IMR-90 (cell line): ENCODE measurements at regions not wholly inside any gene's neighbourhood (a gene's known extent, or its start where the extent isn't known, plus 50 kb on each side); places are given as distances from the start of the nearest gene placed in this dataset.
"Not testable (repeated sequence)": the region's sequence is repeated elsewhere in the genome, so short reads cannot be mapped to it uniquely, and the experiment has no call there.

Experiments
- ATAC-seq: fragments of 200-7000 bp; cut with Tn5 transposase; 2 replicates; pipeline ENCODE4 v1.9.1; 2020; ENCODE audit warnings: low read depth, mild to moderate bottlenecking, moderate library complexity
- BruUV-seq: library from RNA; stranded (reverse); fragments of 400-500 nt; replicated peaks from 2 replicates; lab custom pipeline; 2021; lab: Mats Ljungman, UMichigan
- CTCF ChIA-PET: fragments of 300-600 bp; formaldehyde crosslinking; extraction: SDS; loops from one replicate; lab custom pipeline; 2021; ENCODE audit warnings: antibody characterized with exemption; lab: Yijun Ruan, JAX
- POLR2A ChIA-PET: fragments of 300-600 bp; sonication (Branson Sonifier 250); formaldehyde crosslinking; loops from one replicate; lab custom pipeline; 2022; ENCODE audit warnings: antibody characterized with exemption; ENCODE audit not compliant: unreplicated experiment; lab: Charles Lee
- DNase-seq: peaks from one replicate; pipeline ENCODE4 v3.0.0; 2013
- H2AFZ ChIP-seq: replicated peaks from 2 replicates; pipeline ENCODE3; 2013; ENCODE audit warnings: low read length, mild to moderate bottlenecking; ENCODE audit not compliant: poor library complexity
- H2AK5ac ChIP-seq: 2 replicates; pipeline ENCODE4 v1.6.1; 2013; ENCODE audit warnings: low read depth, low read length, inconsistent platforms
- H2AK9ac ChIP-seq: replicated peaks from 2 replicates; pipeline ENCODE3; 2013; ENCODE audit warnings: mild to moderate bottlenecking, low read depth, low read length, moderate library complexity; ENCODE audit not compliant: poor library complexity
- H2BK120ac ChIP-seq: 2 replicates; pipeline ENCODE4 v1.6.1; 2013; ENCODE audit warnings: low read depth, low read length, inconsistent platforms
- H2BK15ac ChIP-seq: 3 replicates; pipeline ENCODE4 v1.6.1; 2013; ENCODE audit warnings: low read depth, low read length, inconsistent platforms
- H2BK20ac ChIP-seq: 2 replicates; pipeline ENCODE4 v1.6.1; 2013; ENCODE audit warnings: low read depth, mild to moderate bottlenecking, inconsistent platforms, low read length, moderate library complexity
- H2BK5ac ChIP-seq: 2 replicates; pipeline ENCODE4 v1.6.1; 2013; ENCODE audit warnings: mild to moderate bottlenecking, low read depth, low read length, inconsistent platforms; ENCODE audit not compliant: poor library complexity, severe bottlenecking
- H3K14ac ChIP-seq: replicated peaks from 2 replicates; pipeline ENCODE4 v1.6.1; 2013; ENCODE audit warnings: low read depth, low read length, inconsistent platforms
- H3K18ac ChIP-seq: 2 replicates; pipeline ENCODE4 v1.6.1; 2013; ENCODE audit warnings: low read depth, low read length, control low read depth
- H3K23ac ChIP-seq: 2 replicates; pipeline ENCODE4 v1.6.1; 2013; ENCODE audit warnings: low read depth, low read length, inconsistent platforms
- H3K27ac ChIP-seq: 2 replicates; pipeline ENCODE4 v1.5.1; 2013; ENCODE audit warnings: mild to moderate bottlenecking, control low read depth, low read length; ENCODE audit not compliant: insufficient read depth
- H3K27me3 ChIP-seq: 2 replicates; pipeline ENCODE4 v1.6.1; 2013; ENCODE audit warnings: low read length; ENCODE audit not compliant: control insufficient read depth, insufficient read depth
- H3K36me3 ChIP-seq: 2 replicates; pipeline ENCODE4 v1.6.1; 2013; ENCODE audit warnings: low read length, mixed read lengths; ENCODE audit not compliant: control insufficient read depth, insufficient read depth
- H3K4ac ChIP-seq: 2 replicates; pipeline ENCODE4 v1.6.1; 2013; ENCODE audit warnings: low read depth, low read length, inconsistent platforms
- H3K4me1 ChIP-seq: 2 replicates; pipeline ENCODE4 v1.6.1; 2013; ENCODE audit warnings: low read length, mixed read lengths; ENCODE audit not compliant: control insufficient read depth, insufficient read depth
- H3K4me2 ChIP-seq: 2 replicates; pipeline ENCODE4 v1.6.1; 2013; ENCODE audit warnings: low read depth, mild to moderate bottlenecking, control low read depth, low read length, moderate library complexity
- H3K4me3 ChIP-seq: 2 replicates; pipeline ENCODE4 v1.5.1; 2013; ENCODE audit warnings: low read depth, mild to moderate bottlenecking, control low read depth, low read length, moderate library complexity; ENCODE audit not compliant: insufficient read depth
- H3K56ac ChIP-seq: 2 replicates; pipeline ENCODE4 v1.6.1; 2013; ENCODE audit warnings: low read length, inconsistent platforms; ENCODE audit not compliant: insufficient read depth; ENCODE audit errors: extremely low read depth
- H3K79me1 ChIP-seq, 2 experiments: 2 replicates each; pipeline ENCODE4 v1.6.1; 2013; ENCODE audit warnings: low read length in 2 of 2, inconsistent platforms in 1 of 2, low read depth in 1 of 2
- H3K9ac ChIP-seq: 2 replicates; pipeline ENCODE4 v1.6.1; 2013; ENCODE audit warnings: low read depth, low read length, control low read depth
- H3K9me1 ChIP-seq: 2 replicates; pipeline ENCODE4 v1.6.1; 2013; ENCODE audit warnings: low read length, inconsistent platforms; ENCODE audit not compliant: insufficient read depth
- H3K9me3 ChIP-seq: 2 replicates; pipeline ENCODE4 v1.6.1; 2013; ENCODE audit warnings: low read length; ENCODE audit not compliant: control insufficient read depth, insufficient read depth
- H4K20me1 ChIP-seq: 2 replicates; pipeline ENCODE4 v1.6.1; 2013; ENCODE audit warnings: low read length, inconsistent platforms; ENCODE audit not compliant: insufficient read depth
- H4K5ac ChIP-seq: 2 replicates; pipeline ENCODE4 v1.6.1; 2013; ENCODE audit warnings: mild to moderate bottlenecking, low read depth, low read length, control low read depth
- H4K8ac ChIP-seq, 2 experiments: 2 replicates each; pipeline ENCODE4 v1.6.1; 2013; ENCODE audit warnings: low read depth in 2 of 2, low read length in 2 of 2, control low read depth in 1 of 2, inconsistent platforms in 1 of 2
- H4K91ac ChIP-seq: 2 replicates; pipeline ENCODE4 v1.6.1; 2013; ENCODE audit warnings: low read depth, low read length, inconsistent platforms; ENCODE audit not compliant: insufficient read depth
- CTCF ChIP-seq: conservative IDR thresholded peaks from 2 replicates; pipeline ENCODE4 v1.5.1; 2012; ENCODE audit warnings: mild to moderate bottlenecking, low read depth, low read length, improper control_type of control experiment
- NFE2L2 ChIP-seq: fragments of 150-350 bp; IDR thresholded peaks from 2 replicates; pipeline ENCODE4 v1.6.1; 2016; ENCODE audit warnings: low read depth, mild to moderate bottlenecking, low read length
- WGBS, 2 experiments: methylation state at CpG; one replicate each; pipeline versions ENCODE4 v1.1.5 to v1.1.7; 2013; ENCODE audit warnings: missing lambda C conversion rate in 2 of 2; ENCODE audit not compliant: insufficient read length in 1 of 2; ENCODE audit errors: extremely low coverage in 2 of 2; 5-methylcytosine and 5-hydroxymethylcytosine counted together
- dilution Hi-C: fragments of 300-500 bp; cut with HindIII; formaldehyde crosslinking; loops from one replicate; pipeline ENCODE4 v1.14.3; 2018; ENCODE audit warnings: low sequenced_read_pairs; ENCODE audit not compliant: unreplicated experiment
- in situ Hi-C: fragments of 300-500 bp; cut with MboI; formaldehyde crosslinking; loops from 3 replicates; pipeline ENCODE4 v1.14.3; 2019; ENCODE audit warnings: low sequenced_read_pairs, inconsistent platforms, mixed read lengths
- intact Hi-C: fragments of 100-400 bp; cut with micrococcal nuclease; formaldehyde crosslinking; loops from 2 replicates; pipeline ENCODE4 v1.10.0; 2022

- CTCF ChIA-PET, result no interaction called here
Observed at GRCh38 chr21:35801391-35801790, 258.9 kb downstream of the SETD4 start.

GRCh38 chr21:35800796-35801385 is 259.4 kb downstream of the SETD4 start:
- H3K9me3 ChIP-seq, dilution Hi-C loops, H2BK120ac ChIP-seq, DNase-seq, H2BK20ac ChIP-seq, H2BK5ac ChIP-seq, H4K91ac ChIP-seq, BruUV-seq, H2BK15ac ChIP-seq, H3K23ac ChIP-seq, H3K4me2 ChIP-seq, H3K9ac ChIP-seq, H2AK9ac ChIP-seq, POLR2A ChIA-PET, H3K18ac ChIP-seq, H3K56ac ChIP-seq, ATAC-seq, CTCF ChIA-PET, H3K4me3 ChIP-seq, H3K14ac ChIP-seq, H3K9me1 ChIP-seq, H3K4ac ChIP-seq, H4K8ac ChIP-seq, H3K4me1 ChIP-seq, H3K36me3 ChIP-seq, H3K79me1 ChIP-seq, H4K20me1 ChIP-seq, H3K27ac ChIP-seq, H3K27me3 ChIP-seq, H2AK5ac ChIP-seq, intact Hi-C loops, H4K5ac ChIP-seq, H2AFZ ChIP-seq, in situ Hi-C loops: not testable (repeated sequence)
- 91% methylated on average over 5 of the region's 9 CpGs; no CpG with 5 or more reads in 1 of the 2 experiments for WGBS, 2 experiments

More at GRCh38 chr21:35801391-35801790, 258.9 kb downstream of the SETD4 start:
- no peak overlapping the region for H2BK20ac ChIP-seq
- no peak overlapping the region for H3K18ac ChIP-seq
- intact Hi-C loops (no loop called here), in situ Hi-C loops (no loop called here), dilution Hi-C loops (no loop called here)
- no peak overlapping the region for H4K8ac ChIP-seq
- H2AFZ ChIP-seq, result no peak overlapping the region
- no peaks in the 10 kb centered on the region for H4K20me1 ChIP-seq
- POLR2A ChIA-PET, result no interaction called here
- no TSS peak for BruUV-seq
- no peak overlapping the region for H3K4me2 ChIP-seq
- H3K9ac ChIP-seq, result no peak overlapping the region
- H2AK5ac ChIP-seq, result no peak overlapping the region
- no peak overlapping the region for H4K5ac ChIP-seq
- ATAC-seq (no peak), DNase-seq (no peak)
- H4K91ac ChIP-seq, result no peak overlapping the region
- no peak overlapping the region for H3K4ac ChIP-seq
- no peak overlapping the region for H2BK120ac ChIP-seq
- H3K27me3 ChIP-seq, result no peaks in the 10 kb centered on the region
- no peak overlapping the region for H3K56ac ChIP-seq
- H3K27ac ChIP-seq, result no peak overlapping the region
- H3K9me1 ChIP-seq, result no peaks in the 10 kb centered on the region; the same call in 1 of the 2 replicates
- H3K9me3 ChIP-seq, result no peaks in the 10 kb centered on the region
- H3K14ac ChIP-seq, result no peak overlapping the region
- no peak overlapping the region for H2BK15ac ChIP-seq
- H2BK5ac ChIP-seq, result no peak overlapping the region
- H3K23ac ChIP-seq, result no peak overlapping the region
- WGBS, 2 experiments, result no CpG with 5 or more reads among the region's 4 CpGs
- no peaks in the 10 kb centered on the region for H3K79me1 ChIP-seq
- H2AK9ac ChIP-seq, result no peak overlapping the region
- H3K4me3 ChIP-seq, result no peak overlapping the region
- no peak for TF ChIP-seq CTCF
- TF ChIP-seq NFE2L2, result no peak
- H3K4me1 ChIP-seq, result peaks cover 3% of the 10 kb centered on the region; the same call in 1 of the 2 replicates
- no peaks in the 10 kb centered on the region for H3K36me3 ChIP-seq
